B cell (primary cell): ENCODE measurements at regions not wholly inside any gene's neighbourhood (a gene's known extent, or its start where the extent isn't known, plus 50 kb on each side); places are given as distances from the start of the nearest gene placed in this dataset.
"Not testable (repeated sequence)": the region's sequence is repeated elsewhere in the genome, so short reads cannot be mapped to it uniquely, and the experiment has no call there.

Experiments
- ATAC-seq: fragments of 200-7000 bp; cut with Tn5 transposase; one replicate; pipeline ENCODE4 v1.10.0; 2021; ENCODE audit warnings: low read depth, mild to moderate bottlenecking, moderate number of reproducible peaks, moderate library complexity
- CTCF ChIA-PET: fragments of 350-600 bp; sonication (Branson Sonifier 250); formaldehyde crosslinking; loops from one replicate; lab custom pipeline; 2021; ENCODE audit warnings: antibody characterized with exemption, inconsistent platforms; lab: Charles Lee
- POLR2A ChIA-PET: fragments of 350-600 bp; sonication (Branson Sonifier 250); formaldehyde crosslinking; loops from one replicate; lab custom pipeline; 2021; ENCODE audit warnings: antibody characterized with exemption; lab: Charles Lee
- DNase-seq: peaks from one replicate; pipeline ENCODE4 v3.0.0; 2013
- H2AFZ ChIP-seq: 2 replicates; pipeline ENCODE4 v1.6.1; 2012; ENCODE audit warnings: mild to moderate bottlenecking, low read depth, low read length; ENCODE audit not compliant: insufficient read depth, poor library complexity, severe bottlenecking
- H3K27ac ChIP-seq, 2 donors: 1 replicate in 1 of 2; 2 replicates in 1 of 2; pipeline ENCODE4 v1.5.1; 2012 to 2013; ENCODE audit warnings: low read length in 2 of 2, mild to moderate bottlenecking in 2 of 2, moderate library complexity in 1 of 2
- H3K27me3 ChIP-seq, 4 experiments: fragments of 200-600 bp in 1 of 4; sonication (generic) in 1 of 4; replicated peaks in 1 of 4; 1 replicate in 2 of 4; 2 replicates in 2 of 4; pipeline versions ENCODE4 v1.6.1 to v1.7.0; 2013 to 2016; ENCODE audit warnings: low read length in 3 of 4, mild to moderate bottlenecking in 2 of 4, mixed read lengths in 1 of 4, moderate library complexity in 1 of 4; ENCODE audit not compliant: insufficient read depth in 4 of 4, control insufficient read depth in 3 of 4; ENCODE audit errors: control extremely low read depth in 1 of 4
- H3K36me3 ChIP-seq, 2 experiments: replicated peaks in 1 of 2; 1 replicate in 1 of 2; 2 replicates in 1 of 2; pipeline versions ENCODE4 v1.6.1 to v1.7.1; 2013; ENCODE audit warnings: low read length in 1 of 2; ENCODE audit not compliant: insufficient read depth in 2 of 2, control insufficient read depth in 1 of 2; ENCODE audit errors: control extremely low read depth in 1 of 2, extremely low read depth in 1 of 2
- H3K4me1 ChIP-seq, 2 donors: fragments of 200-600 bp in 1 of 2; sonication (generic) in 1 of 2; 1 replicate in 1 of 2; 2 replicates in 1 of 2; pipeline versions ENCODE4 v1.5.1 to v1.6.1; 2013 to 2017; ENCODE audit warnings: low read length in 2 of 2; ENCODE audit not compliant: control insufficient read depth in 2 of 2, insufficient read depth in 2 of 2
- H3K4me2 ChIP-seq: replicated peaks from 2 replicates; pipeline ENCODE3; 2012; ENCODE audit warnings: mild to moderate bottlenecking, low read depth, low read length; ENCODE audit not compliant: poor library complexity, severe bottlenecking
- H3K4me3 ChIP-seq, 5 experiments: fragments of 200-600 bp in 1 of 5; sonication (generic) in 1 of 5; 1 replicate in 3 of 5; 2 replicates in 2 of 5; pipeline versions ENCODE4 v1.5.1 to v1.7.0; 2011 to 2016; ENCODE audit warnings: low read length in 4 of 5, mild to moderate bottlenecking in 4 of 5, low read depth in 2 of 5, control low read depth in 1 of 5, moderate library complexity in 1 of 5; ENCODE audit not compliant: insufficient read depth in 1 of 5; ENCODE audit errors: control extremely low read depth in 1 of 5, extremely low read depth in 1 of 5
- H3K79me2 ChIP-seq: fragments of 200-600 bp; sonication (generic); one replicate; pipeline ENCODE4 v1.6.0; 2016; ENCODE audit warnings: low read length; ENCODE audit not compliant: control insufficient read depth, insufficient read depth
- H3K9ac ChIP-seq: fragments of 200-600 bp; sonication (generic); 2 replicates; pipeline ENCODE4 v1.6.1; 2017; ENCODE audit warnings: mild to moderate bottlenecking, low read length, moderate library complexity
- H3K9me3 ChIP-seq, 3 donors: one replicate each; pipeline versions ENCODE4 v1.6.1 to v1.7.1; 2013; ENCODE audit warnings: low read length in 2 of 3; ENCODE audit not compliant: control insufficient read depth in 2 of 3, insufficient read depth in 1 of 3; ENCODE audit errors: control extremely low read depth in 1 of 3
- H4K20me1 ChIP-seq: 2 replicates; pipeline ENCODE4 v1.6.0; 2012; ENCODE audit warnings: mild to moderate bottlenecking, low read length; ENCODE audit not compliant: insufficient read depth, control insufficient read depth, poor library complexity, severe bottlenecking
- H3K27ac Mint-ChIP-seq: one replicate; pipeline ENCODE4 v1.8.0; 2021; ENCODE audit warnings: mixed read lengths
- H3K27me3 Mint-ChIP-seq: one replicate; pipeline ENCODE4 v1.8.0; 2021; ENCODE audit warnings: mixed read lengths
- H3K4me1 Mint-ChIP-seq: one replicate; pipeline ENCODE4 v1.8.0; 2021; ENCODE audit warnings: mixed read lengths
- H3K4me3 Mint-ChIP-seq: one replicate; pipeline ENCODE4 v1.8.0; 2021; ENCODE audit warnings: mixed read lengths
- H3K9me3 Mint-ChIP-seq: one replicate; pipeline ENCODE4 v1.8.0; 2022; ENCODE audit warnings: mixed read lengths; ENCODE audit not compliant: insufficient read depth
- CTCF ChIP-seq: fragments of 200-600 bp; IDR thresholded peaks from one replicate; pipeline ENCODE4 v1.8.0; 2022; ENCODE audit warnings: antibody characterized with exemption, mild to moderate bottlenecking
- EZH2 ChIP-seq: IDR thresholded peaks from 2 replicates; pipeline ENCODE4 v1.6.1; 2012; ENCODE audit warnings: borderline replicate concordance, low read depth, mild to moderate bottlenecking, moderate library complexity, low read length; ENCODE audit not compliant: insufficient read depth, poor library complexity, severe bottlenecking
- WGBS: methylation state at CpG from one replicate; pipeline ENCODE4 v1.1.5; 2013; ENCODE audit warnings: missing lambda C conversion rate; ENCODE audit not compliant: insufficient coverage; 5-methylcytosine and 5-hydroxymethylcytosine counted together
- intact Hi-C: fragments of 100-400 bp; cut with micrococcal nuclease; formaldehyde crosslinking; loops from one replicate; pipeline ENCODE4 v1.10.0; 2022

GRCh38 chr20:29318871-29319461 is 1938.5 kb upstream of the DEFB115 start:
- no peak overlapping the region for H2AFZ ChIP-seq
- H3K4me1 Mint-ChIP-seq = no peaks in the 10 kb centered on the region
- H3K4me2 ChIP-seq = no peak overlapping the region
- 72% methylated on average over 37 of the region's 37 CpGs for WGBS
- H3K36me3 ChIP-seq = no peaks in the 10 kb centered on the region
- H3K4me1 ChIP-seq = no peaks in the 10 kb centered on the region
- H3K27me3 Mint-ChIP-seq = no peaks in the 10 kb centered on the region
- no peaks in the 10 kb centered on the region for H3K79me2 ChIP-seq
- POLR2A ChIA-PET = no interaction called here
- intact Hi-C loops = no loop called here
- no peak overlapping the region for H3K4me3 ChIP-seq
- no peak overlapping the region for H3K4me3 Mint-ChIP-seq
- ATAC-seq = no peak
- no peak overlapping the region for H3K27ac Mint-ChIP-seq
- TF ChIP-seq CTCF (no peak), EZH2 (no peak)
- CTCF ChIA-PET = no interaction called here
- no peak overlapping the region for H3K27ac ChIP-seq
- H3K9ac ChIP-seq = no peak overlapping the region
- no peaks in the 10 kb centered on the region for H3K27me3 ChIP-seq
- DNase-seq = no peak
- H3K9me3 ChIP-seq = peaks cover 0 to 23% (median 0%) of the 10 kb centered on the region in 3 donors
- H4K20me1 ChIP-seq = no peaks in the 10 kb centered on the region
- peaks cover 3% of the 10 kb centered on the region for H3K9me3 Mint-ChIP-seq

GRCh38 chr20:29319725-29320124 is 1937.7 kb upstream of the DEFB115 start:
- TF ChIP-seq EZH2 (no peak), CTCF (no peak)
- H3K27ac ChIP-seq = no peak overlapping the region
- intact Hi-C loops = no loop called here
- Mint-ChIP-seq H3K4me3 (no peak overlapping the region), H3K9me3 (peaks cover 3% of the 10 kb centered on the region), H3K4me1 (no peaks in the 10 kb centered on the region), H3K27ac (no peak overlapping the region), H3K27me3 (no peaks in the 10 kb centered on the region)
- no peaks in the 10 kb centered on the region for H3K36me3 ChIP-seq
- no peaks in the 10 kb centered on the region for H3K79me2 ChIP-seq
- H3K4me1 ChIP-seq = no peaks in the 10 kb centered on the region
- H3K9ac ChIP-seq = no peak overlapping the region
- DNase-seq (no peak), ATAC-seq (no peak)
- no peak overlapping the region for H3K4me2 ChIP-seq
- H2AFZ ChIP-seq = no peak overlapping the region
- ChIA-PET POLR2A (no interaction called here), CTCF (no interaction called here)
- no peak overlapping the region for H3K4me3 ChIP-seq
- peaks cover 0 to 30% (median 0%) of the 10 kb centered on the region in 3 donors for H3K9me3 ChIP-seq
- no peaks in the 10 kb centered on the region for H4K20me1 ChIP-seq
- no peaks in the 10 kb centered on the region for H3K27me3 ChIP-seq
- WGBS = 53% methylated on average over 23 of the region's 23 CpGs

GRCh38 chr20:29320216-29320949 is 1937.1 kb upstream of the DEFB115 start:
- H3K4me1 ChIP-seq, H3K4me2 ChIP-seq, CTCF ChIA-PET, H3K9ac ChIP-seq, H3K27ac ChIP-seq, H3K4me1 Mint-ChIP-seq, H3K36me3 ChIP-seq, H3K27me3 ChIP-seq, H3K4me3 Mint-ChIP-seq, POLR2A ChIA-PET, H3K4me3 ChIP-seq, DNase-seq, ATAC-seq, intact Hi-C loops, H3K27ac Mint-ChIP-seq, H3K27me3 Mint-ChIP-seq, H2AFZ ChIP-seq, H3K9me3 Mint-ChIP-seq, H3K79me2 ChIP-seq, H4K20me1 ChIP-seq: not testable (repeated sequence)
- 44% methylated on average over 35 of the region's 35 CpGs for WGBS
- peaks cover 0 to 37% (median 0%) of the 10 kb centered on the region in 3 donors for H3K9me3 ChIP-seq
